Natural killer cell (primary cell): ENCODE measurements at regions not wholly inside any gene's neighbourhood (a gene's known extent, or its start where the extent isn't known, plus 50 kb on each side); places are given as distances from the start of the nearest gene placed in this dataset.
"Not testable (repeated sequence)": the region's sequence is repeated elsewhere in the genome, so short reads cannot be mapped to it uniquely, and the experiment has no call there.

Experiments
- ATAC-seq, 3 donors: fragments of 150-1000 bp in 2 of 3; fragments of 200-7000 bp in 1 of 3; cut with Tn5 transposase; 1 replicate in 1 of 3; 2 replicates in 2 of 3; pipeline ENCODE4 v1.10.0; 2021; ENCODE audit warnings: mild to moderate bottlenecking in 2 of 3, moderate library complexity in 2 of 3
- DNase-seq, 2 donors: peaks; one replicate each; pipeline versions ENCODE4 v3.0.0 to v3.0.0-alpha.2; 2013 to 2021; ENCODE audit warnings: mixed read lengths in 1 of 2
- H3K27ac ChIP-seq: one replicate; pipeline ENCODE4 v1.5.1; 2013; ENCODE audit warnings: mild to moderate bottlenecking, low read length
- H3K27me3 ChIP-seq: one replicate; pipeline ENCODE4 v1.6.1; 2013; ENCODE audit warnings: low read length; ENCODE audit not compliant: control insufficient read depth, insufficient read depth
- H3K36me3 ChIP-seq: one replicate; pipeline ENCODE4 v1.6.1; 2013; ENCODE audit warnings: low read length; ENCODE audit not compliant: control insufficient read depth, insufficient read depth
- H3K4me1 ChIP-seq: one replicate; pipeline ENCODE4 v1.6.1; 2013; ENCODE audit warnings: low read length; ENCODE audit not compliant: control insufficient read depth, insufficient read depth
- H3K4me3 ChIP-seq: one replicate; pipeline ENCODE4 v1.5.1; 2013; ENCODE audit warnings: low read length
- H3K9me3 ChIP-seq: one replicate; pipeline ENCODE4 v1.6.1; 2013; ENCODE audit warnings: low read length; ENCODE audit not compliant: control insufficient read depth, insufficient read depth
- H3K27ac Mint-ChIP-seq, 2 donors: one replicate each; pipeline ENCODE4 v1.8.0; 2022; ENCODE audit warnings: mild to moderate bottlenecking in 2 of 2, mixed read lengths in 2 of 2, moderate library complexity in 1 of 2
- H3K27me3 Mint-ChIP-seq, 2 donors: one replicate each; pipeline ENCODE4 v1.8.0; 2022; ENCODE audit warnings: low read depth in 2 of 2, mixed read lengths in 2 of 2
- H3K36me3 Mint-ChIP-seq: one replicate; pipeline ENCODE4 v1.8.0; 2022; ENCODE audit warnings: mixed read lengths
- H3K4me1 Mint-ChIP-seq, 2 donors: one replicate each; pipeline ENCODE4 v1.8.0; 2022; ENCODE audit warnings: mixed read lengths in 2 of 2
- H3K4me3 Mint-ChIP-seq: one replicate; pipeline ENCODE4 v1.8.0; 2022; ENCODE audit warnings: mild to moderate bottlenecking, moderate library complexity, mixed read lengths
- H3K9me3 Mint-ChIP-seq, 2 donors: one replicate each; pipeline ENCODE4 v1.8.0; 2022; ENCODE audit warnings: mixed read lengths in 2 of 2
- CTCF ChIP-seq: fragments of 200-600 bp; IDR thresholded peaks from one replicate; pipeline ENCODE4 v1.8.0; 2022; ENCODE audit warnings: antibody characterized with exemption
- WGBS: methylation state at CpG from one replicate; pipeline ENCODE4 v1.1.7; 2013; ENCODE audit warnings: missing lambda C conversion rate; ENCODE audit not compliant: insufficient coverage; 5-methylcytosine and 5-hydroxymethylcytosine counted together
- intact Hi-C: fragments of 100-400 bp; cut with micrococcal nuclease; formaldehyde crosslinking; loops from one replicate; pipeline ENCODE4 v1.14.2; 2022

GRCh38 chr12:91703491-91704283 is 442.0 kb downstream of the BTG1 start:
- DNase-seq (no peak), ATAC-seq (no peak)
- Histone ChIP-seq H3K36me3 (no peaks in the 10 kb centered on the region), H3K4me3 (no peak overlapping the region), H3K27me3 (no peaks in the 10 kb centered on the region), H3K4me1 (no peaks in the 10 kb centered on the region), H3K27ac (no peak overlapping the region), H3K9me3 (no peaks in the 10 kb centered on the region)
- H3K4me1 Mint-ChIP-seq, result no peaks in the 10 kb centered on the region
- H3K4me3 Mint-ChIP-seq, result no peak overlapping the region
- WGBS, result 67% methylated on average over 1 of the region's 2 CpGs
- H3K27me3 Mint-ChIP-seq, result peaks cover 3 to 15% of the 10 kb centered on the region in 2 donors
- no peaks in the 10 kb centered on the region for H3K36me3 Mint-ChIP-seq
- H3K27ac Mint-ChIP-seq, result no peak overlapping the region
- TF ChIP-seq CTCF, result no peak
- no peaks in the 10 kb centered on the region for H3K9me3 Mint-ChIP-seq
- intact Hi-C loops, result no loop called here

GRCh38 chr12:91702843-91703425 is 442.7 kb downstream of the BTG1 start:
- H3K36me3 ChIP-seq, result no peaks in the 10 kb centered on the region
- H3K27ac Mint-ChIP-seq, result no peak overlapping the region
- peaks cover 3 to 15% of the 10 kb centered on the region in 2 donors for H3K27me3 Mint-ChIP-seq
- H3K9me3 ChIP-seq, result peaks cover 3% of the 10 kb centered on the region
- H3K4me1 ChIP-seq, result no peaks in the 10 kb centered on the region
- TF ChIP-seq CTCF, result no peak
- H3K27ac ChIP-seq, result no peak overlapping the region
- intact Hi-C loops, result no loop called here
- H3K4me3 ChIP-seq, result no peak overlapping the region
- no peak overlapping the region for H3K4me3 Mint-ChIP-seq
- DNase-seq (no peak), ATAC-seq (no peak)
- H3K36me3 Mint-ChIP-seq, result no peaks in the 10 kb centered on the region
- no peaks in the 10 kb centered on the region for H3K4me1 Mint-ChIP-seq
- 83% methylated on average over 1 of the region's 3 CpGs for WGBS
- no peaks in the 10 kb centered on the region for H3K27me3 ChIP-seq
- no peaks in the 10 kb centered on the region for H3K9me3 Mint-ChIP-seq

- Histone ChIP-seq H3K4me1 (no peaks in the 10 kb centered on the region), H3K9me3 (peaks cover 3% of the 10 kb centered on the region), H3K27ac (no peak overlapping the region), H3K36me3 (no peaks in the 10 kb centered on the region), H3K27me3 (no peaks in the 10 kb centered on the region), H3K4me3 (no peak overlapping the region)
- H3K27ac Mint-ChIP-seq, result no peak overlapping the region
- no peaks in the 10 kb centered on the region for H3K9me3 Mint-ChIP-seq
- peaks cover 0 to 5% of the 10 kb centered on the region in 2 donors for H3K27me3 Mint-ChIP-seq
- intact Hi-C loops, result no loop called here
- H3K4me3 Mint-ChIP-seq, result no peak overlapping the region
- no peaks in the 10 kb centered on the region for H3K4me1 Mint-ChIP-seq
- no peak for TF ChIP-seq CTCF
- 86% methylated on average over 1 of the region's 1 CpG for WGBS
- no peaks in the 10 kb centered on the region for H3K36me3 Mint-ChIP-seq
- DNase-seq, result no peak
- no peak for ATAC-seq
These were observed 449.7 kb downstream of the BTG1 start for GRCh38 chr12:91695964-91696363.

- not testable (repeated sequence) for H3K27ac Mint-ChIP-seq, H3K27me3 Mint-ChIP-seq
These were observed 450.2 kb downstream of the BTG1 start for GRCh38 chr12:91695406-91695805.

More at GRCh38 chr12:91695406-91695805, 450.2 kb downstream of the BTG1 start:
- H3K36me3 ChIP-seq, H3K27me3 ChIP-seq, H3K4me3 ChIP-seq, H3K4me3 Mint-ChIP-seq, H3K9me3 Mint-ChIP-seq, H3K36me3 Mint-ChIP-seq, H3K4me1 ChIP-seq, H3K9me3 ChIP-seq, ATAC-seq, H3K27ac ChIP-seq, intact Hi-C loops, H3K4me1 Mint-ChIP-seq, DNase-seq: not testable (repeated sequence)
- no CpG with 5 or more reads among the region's 3 CpGs for WGBS
